Mesodermal cell (in vitro differentiated cells): ENCODE measurements at regions not wholly inside any gene's neighbourhood (a gene's known extent, or its start where the extent isn't known, plus 50 kb on each side); places are given as distances from the start of the nearest gene placed in this dataset.

ENCODE experiments used
- H3K27ac ChIP-seq: 2 replicates; pipeline ENCODE4 v1.7.0; 2013; ENCODE audit warnings: mild to moderate bottlenecking, low read depth, low read length, moderate library complexity; ENCODE audit not compliant: severe bottlenecking
- H3K36me3 ChIP-seq: 2 replicates; pipeline ENCODE4 v1.7.1; 2013; ENCODE audit warnings: mild to moderate bottlenecking, low read length, moderate library complexity; ENCODE audit not compliant: control insufficient read depth, insufficient read depth
- H3K4me1 ChIP-seq: one replicate; pipeline ENCODE4 v1.7.1; 2013; ENCODE audit warnings: mild to moderate bottlenecking, low read length; ENCODE audit not compliant: insufficient read depth, control insufficient read depth, poor library complexity, severe bottlenecking
- H3K4me3 ChIP-seq: 2 replicates; pipeline ENCODE4 v1.7.0; 2013; ENCODE audit warnings: low read length, control low read depth, mild to moderate bottlenecking; ENCODE audit not compliant: insufficient read depth, poor library complexity, severe bottlenecking; ENCODE audit errors: extremely low read depth
- H3K9me3 ChIP-seq: 2 replicates; pipeline ENCODE4 v1.7.1; 2013; ENCODE audit warnings: mild to moderate bottlenecking, low read length, moderate library complexity; ENCODE audit not compliant: control insufficient read depth
- WGBS, 2 experiments: methylation state at CpG; one replicate each; pipeline ENCODE4 v1.1.5; 2013; ENCODE audit warnings: missing lambda C conversion rate in 2 of 2; ENCODE audit not compliant: insufficient coverage in 2 of 2; 5-methylcytosine and 5-hydroxymethylcytosine counted together

DNA sequence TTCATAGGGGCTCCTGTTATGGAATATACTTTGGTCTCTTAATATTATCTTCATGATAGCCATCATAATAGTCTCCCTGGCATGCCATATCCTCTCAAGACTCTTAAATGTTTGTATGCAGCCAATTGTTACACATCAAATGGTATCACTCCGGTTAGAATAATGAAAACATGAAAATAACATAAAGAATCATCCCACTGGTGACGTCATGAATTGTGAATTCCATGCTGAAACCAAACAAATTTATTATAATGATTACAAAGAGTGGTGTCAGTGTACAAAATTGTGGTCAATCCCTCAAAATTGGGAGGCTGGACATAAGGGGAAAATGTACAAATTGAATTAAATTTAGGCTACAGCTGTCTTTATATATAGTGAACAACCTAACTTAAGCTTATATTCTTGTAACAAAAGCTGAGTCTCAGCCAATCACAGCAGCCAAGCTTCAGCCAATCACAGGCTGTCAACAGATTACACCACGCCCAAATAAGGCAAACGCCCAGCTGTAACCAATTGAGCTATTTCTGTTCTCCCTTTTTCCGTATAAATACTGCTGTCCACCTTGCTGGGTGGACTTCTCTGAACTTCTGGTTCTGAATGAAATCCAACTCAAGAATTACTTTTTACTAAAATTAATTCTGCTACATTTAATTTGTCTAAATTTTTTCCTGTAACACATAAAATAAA, 156.1 kb downstream of the CHD9NB start:
- Histone ChIP-seq H3K9me3 (no peaks in the 10 kb centered on the region), H3K4me3 (no peak overlapping the region), H3K4me1 (no peaks in the 10 kb centered on the region), H3K27ac (no peak overlapping the region), H3K36me3 (no peaks in the 10 kb centered on the region)
- WGBS, 2 experiments, result 80 to 87% methylated on average over 2 to 4 of the region's 5 CpGs

DNA sequence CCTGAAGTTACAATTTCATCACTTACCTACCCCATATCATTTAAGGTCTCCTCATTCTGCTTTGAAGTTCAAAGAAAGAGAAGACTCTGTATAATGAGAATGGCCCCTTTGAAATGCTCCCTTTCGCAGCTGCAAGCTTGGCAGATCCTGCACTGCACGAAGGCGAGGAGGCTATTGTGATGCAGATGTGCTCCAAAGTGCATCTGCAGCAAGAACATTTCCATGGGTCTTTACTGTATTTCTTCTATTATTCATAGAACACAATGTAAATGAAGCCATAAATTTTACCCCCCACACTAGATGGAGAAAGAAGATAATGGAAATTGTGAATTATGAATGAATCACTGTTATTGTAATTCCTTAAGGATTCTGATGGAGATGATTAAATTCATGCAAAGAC, 178.7 kb downstream of the CHD9NB start:
- H3K4me3 ChIP-seq, result no peak overlapping the region
- no peaks in the 10 kb centered on the region for H3K9me3 ChIP-seq
- no peaks in the 10 kb centered on the region for H3K4me1 ChIP-seq
- H3K36me3 ChIP-seq, result no peaks in the 10 kb centered on the region
- 23 to 27% methylated on average over 2 to 3 of the region's 3 CpGs for WGBS, 2 experiments
- H3K27ac ChIP-seq, result no peak overlapping the region

DNA sequence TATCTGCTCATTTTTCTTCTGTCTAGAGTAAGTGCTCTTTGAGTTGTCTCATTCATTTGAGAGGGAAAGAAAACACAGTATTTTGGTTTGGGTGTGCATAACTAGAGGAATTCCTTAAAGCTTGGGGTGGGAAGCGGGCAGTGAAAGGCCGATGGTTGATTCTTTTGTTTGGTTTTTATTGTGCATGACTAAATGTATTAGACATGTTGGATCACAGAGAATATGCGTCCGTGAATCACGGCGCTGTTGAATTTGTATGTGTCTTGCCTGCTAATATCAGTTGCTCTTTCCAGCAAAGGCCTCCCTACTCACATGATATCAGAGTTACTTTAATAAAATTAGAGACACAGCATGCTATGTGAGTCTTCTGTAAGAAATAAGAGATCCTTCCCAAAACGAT, 180.0 kb downstream of the CHD9NB start:
- Histone ChIP-seq H3K36me3 (no peaks in the 10 kb centered on the region), H3K27ac (no peak overlapping the region), H3K4me1 (no peaks in the 10 kb centered on the region), H3K9me3 (no peaks in the 10 kb centered on the region), H3K4me3 (no peak overlapping the region)
- 0 to 89% methylated on average over 1 to 2 of the region's 7 CpGs for WGBS, 2 experiments

DNA sequence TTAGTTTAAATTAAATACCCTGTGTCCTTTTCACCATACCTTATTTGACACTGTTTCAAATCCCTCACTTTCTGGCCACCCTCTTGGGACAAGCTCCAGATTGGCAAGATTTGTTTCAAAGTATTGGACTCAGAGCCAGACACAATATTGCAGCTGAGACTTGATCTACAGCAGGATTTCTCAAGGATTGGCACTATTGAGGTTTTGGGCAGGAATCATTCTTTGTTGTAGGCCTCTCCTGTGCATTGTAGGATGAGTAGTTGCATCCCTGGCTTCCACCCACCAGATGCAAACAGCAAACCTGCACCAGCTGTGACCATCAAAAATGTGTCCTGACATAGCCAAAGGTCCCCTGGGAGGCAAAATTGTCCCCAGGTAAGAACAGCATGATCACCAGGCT, 181.2 kb downstream of the CHD9NB start:
- Histone ChIP-seq H3K4me1 (no peaks in the 10 kb centered on the region), H3K4me3 (no peak overlapping the region), H3K36me3 (no peaks in the 10 kb centered on the region), H3K27ac (no peak overlapping the region), H3K9me3 (no peaks in the 10 kb centered on the region)

DNA sequence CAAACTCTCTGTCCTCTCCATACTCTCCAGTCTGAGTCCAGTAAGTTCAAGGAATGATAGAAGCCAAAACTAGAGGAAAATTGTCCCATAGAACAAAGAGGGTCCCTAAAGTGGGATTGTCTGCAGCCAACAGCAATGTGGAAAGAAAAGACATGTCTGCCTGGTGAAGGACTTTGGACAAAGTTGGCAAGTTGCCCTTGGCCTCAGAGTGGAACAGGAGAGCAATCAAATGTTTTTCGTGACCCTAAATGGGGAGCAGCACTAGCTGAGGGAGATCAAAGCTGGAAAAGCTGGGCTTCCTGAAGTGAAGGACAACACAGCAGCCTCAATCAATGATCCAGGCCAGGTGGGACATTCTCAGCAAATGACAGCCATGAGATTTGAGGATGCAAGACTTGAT, 183.5 kb downstream of the CHD9NB start:
- 0% methylated on average over 1 of the region's 1 CpG for WGBS, 2 experiments
- no peaks in the 10 kb centered on the region for H3K4me1 ChIP-seq
- no peaks in the 10 kb centered on the region for H3K9me3 ChIP-seq
- H3K36me3 ChIP-seq, result no peaks in the 10 kb centered on the region
- H3K4me3 ChIP-seq, result no peak overlapping the region
- H3K27ac ChIP-seq, result no peak overlapping the region

DNA sequence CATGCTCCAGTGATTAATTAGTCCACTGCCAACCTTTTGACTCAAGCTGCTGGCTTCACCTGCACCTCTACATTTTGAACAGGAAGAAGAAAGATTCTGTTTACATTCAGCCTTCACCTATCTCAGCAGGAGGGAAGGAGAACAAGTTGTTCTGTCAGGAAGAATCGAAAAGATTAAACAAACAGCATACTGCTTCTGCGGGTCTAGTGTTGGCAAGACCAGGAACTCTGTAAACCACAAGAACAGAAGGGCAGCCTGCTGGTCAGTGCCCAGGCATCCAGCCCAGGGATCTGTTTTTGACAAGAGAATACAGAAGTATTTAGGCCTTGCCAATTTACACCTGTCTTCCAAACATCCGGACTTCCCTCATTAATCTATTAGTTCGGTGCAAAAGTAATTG, 189.7 kb downstream of the CHD9NB start:
- Histone ChIP-seq H3K4me1 (no peaks in the 10 kb centered on the region), H3K9me3 (no peaks in the 10 kb centered on the region), H3K27ac (no peak overlapping the region), H3K4me3 (no peak overlapping the region), H3K36me3 (no peaks in the 10 kb centered on the region)
- WGBS, 2 experiments, result 86 to 89% methylated on average over 2 of the region's 4 CpGs

DNA sequence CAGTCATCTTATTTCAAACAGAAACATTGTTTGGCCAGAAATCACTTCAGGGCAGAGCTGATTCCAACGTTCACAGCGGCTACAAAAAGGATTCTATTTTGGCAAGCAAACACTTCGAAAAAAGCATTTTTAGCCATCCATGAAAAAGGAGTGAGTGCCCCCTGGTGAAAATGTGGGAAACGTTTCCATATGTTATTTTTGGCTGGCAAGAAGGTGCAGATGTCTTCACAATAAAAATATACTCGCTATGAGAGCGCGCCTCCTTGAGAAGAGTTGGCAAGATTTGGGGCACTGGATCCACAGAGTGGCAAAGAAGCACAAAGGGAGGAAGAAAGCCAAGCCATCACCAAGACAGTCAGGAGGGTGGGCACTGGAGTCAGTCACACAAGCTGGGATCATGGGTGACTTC, 191.1 kb downstream of the CHD9NB start:
- WGBS, 2 experiments, result 62 to 67% methylated on average over 4 to 6 of the region's 7 CpGs

DNA sequence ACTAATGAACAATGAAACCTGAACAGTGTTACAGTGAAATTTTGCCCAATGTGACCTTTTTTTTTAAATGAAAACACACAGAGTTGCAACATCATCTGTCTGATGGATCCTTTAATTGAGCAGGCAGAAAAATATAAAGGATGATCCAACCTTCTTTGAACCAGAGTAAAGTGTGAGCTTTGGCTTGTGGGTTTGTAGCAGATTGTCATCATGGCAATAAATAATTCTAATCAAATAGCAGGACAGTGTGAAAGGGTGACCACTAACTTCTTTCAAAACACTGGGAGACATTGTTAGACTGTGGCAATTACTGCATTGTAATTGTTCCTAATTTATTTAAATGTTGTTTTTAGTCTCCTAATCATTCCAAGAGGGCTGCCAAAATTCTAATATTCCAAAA, 197.2 kb downstream of the CHD9NB start:
- Histone ChIP-seq H3K4me1 (no peaks in the 10 kb centered on the region), H3K9me3 (no peaks in the 10 kb centered on the region), H3K4me3 (no peak overlapping the region), H3K36me3 (no peaks in the 10 kb centered on the region), H3K27ac (no peak overlapping the region)

More for the DNA sequence above, 191.1 kb downstream of the CHD9NB start:
- Histone ChIP-seq H3K27ac (no peak overlapping the region), H3K36me3 (no peaks in the 10 kb centered on the region), H3K4me1 (no peaks in the 10 kb centered on the region), H3K4me3 (no peak overlapping the region), H3K9me3 (no peaks in the 10 kb centered on the region)

DNA sequence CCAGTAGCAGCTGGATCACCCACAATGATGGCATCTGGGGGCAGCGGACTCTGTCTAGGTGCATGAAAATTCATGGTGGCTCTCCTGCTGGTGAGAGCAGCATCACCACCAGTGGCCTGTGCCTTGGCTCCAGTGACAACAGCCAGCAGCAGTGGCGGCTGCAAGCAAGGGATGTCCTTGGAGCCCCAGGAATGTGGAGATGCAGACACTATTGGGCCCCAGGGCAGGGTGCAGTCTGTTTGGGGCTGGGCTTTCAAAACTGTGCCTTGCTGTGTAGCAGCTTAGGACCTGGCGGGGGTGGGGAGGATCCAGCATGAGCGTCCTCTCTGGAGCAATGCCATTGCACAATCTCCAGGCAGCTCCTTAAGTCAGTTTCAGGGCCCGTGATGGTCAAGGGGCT, 199.7 kb downstream of the CHD9NB start:
- Histone ChIP-seq H3K27ac (no peak overlapping the region), H3K9me3 (no peaks in the 10 kb centered on the region), H3K36me3 (no peaks in the 10 kb centered on the region), H3K4me1 (no peaks in the 10 kb centered on the region), H3K4me3 (no peak overlapping the region)
- 70 to 78% methylated on average over 4 to 5 of the region's 5 CpGs for WGBS, 2 experiments

DNA sequence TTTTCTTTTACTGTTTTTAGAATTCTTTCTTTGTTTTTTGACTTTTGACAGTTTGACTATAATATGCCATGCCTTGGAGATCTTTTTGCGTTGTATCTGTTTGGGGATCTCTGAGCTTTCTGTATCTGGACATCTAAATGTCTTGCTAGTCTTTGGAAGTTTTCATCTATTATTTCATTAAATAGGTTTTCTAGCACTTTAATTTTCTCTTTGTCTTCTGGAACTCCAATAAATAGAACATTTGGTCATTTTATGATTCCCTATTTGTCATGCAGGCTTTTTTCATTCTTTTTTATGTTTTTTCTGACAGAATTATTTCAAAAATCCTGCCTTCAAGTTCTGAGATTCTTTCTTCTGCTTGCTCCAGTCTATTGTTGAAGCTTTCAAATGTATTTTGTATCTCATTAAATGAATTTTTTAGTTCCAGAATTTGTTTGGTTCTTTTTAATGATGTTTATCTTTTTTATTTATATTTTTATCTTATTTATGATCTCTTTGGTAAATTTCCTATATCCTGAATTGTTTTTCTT, 201.4 kb downstream of the CHD9NB start:
- Histone ChIP-seq H3K4me3 (no peak overlapping the region), H3K27ac (no peak overlapping the region), H3K36me3 (no peaks in the 10 kb centered on the region), H3K9me3 (no peaks in the 10 kb centered on the region), H3K4me1 (no peaks in the 10 kb centered on the region)
- no CpG with 5 or more reads among the region's 1 CpG for WGBS, 2 experiments

DNA sequence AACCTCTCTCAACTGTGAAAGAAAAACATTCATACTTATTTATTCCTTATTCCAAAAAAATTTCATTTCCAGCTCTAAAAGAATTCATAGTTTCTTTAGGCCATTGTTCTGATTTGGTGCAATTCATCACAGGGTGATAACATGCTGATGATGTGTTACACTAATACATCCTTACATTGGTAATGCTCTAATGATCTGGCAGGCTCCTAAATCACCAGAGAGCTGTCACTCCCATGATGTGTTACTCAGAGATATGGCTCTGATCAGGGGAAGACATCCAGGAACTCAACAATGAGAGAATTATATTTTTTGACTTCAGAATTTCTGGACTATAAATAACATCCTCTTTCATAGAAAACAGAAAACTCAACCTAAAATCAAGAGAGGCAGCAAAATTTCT, 209.3 kb downstream of the CHD9NB start:
- no peak overlapping the region for H3K4me3 ChIP-seq
- H3K36me3 ChIP-seq, result no peaks in the 10 kb centered on the region
- no peaks in the 10 kb centered on the region for H3K4me1 ChIP-seq
- H3K27ac ChIP-seq, result no peak overlapping the region
- H3K9me3 ChIP-seq, result no peaks in the 10 kb centered on the region
